GM23338 (cell line): ENCODE measurements at regions not wholly inside any gene's neighbourhood (a gene's known extent, or its start where the extent isn't known, plus 50 kb on each side); places are given as distances from the start of the nearest gene placed in this dataset.

Experiments used
- ATAC-seq: fragments of 200-7000 bp; cut with Tn5 transposase; 3 replicates; pipeline ENCODE4 v1.9.1; 2020
- DNase-seq: peaks from one replicate; pipeline ENCODE4 v3.0.0-alpha.2; 2015; ENCODE audit warnings: low spot score
- H2AFZ ChIP-seq: fragments of 200-600 bp; sonication (generic); 2 replicates; pipeline ENCODE4 v1.8.0; 2016; ENCODE audit warnings: antibody characterized with exemption, mild to moderate bottlenecking, moderate library complexity
- H3F3A ChIP-seq: fragments of 200-600 bp; sonication (generic); replicated peaks from 2 replicates; pipeline ENCODE4 v1.8.0; 2017; ENCODE audit warnings: antibody characterized with exemption, mixed run types, low read depth
- H3K27ac ChIP-seq: fragments of 200-600 bp; sonication (generic); 2 replicates; pipeline ENCODE4 v1.6.1; 2016; ENCODE audit warnings: low read depth
- H3K27me3 ChIP-seq: fragments of 200-600 bp; sonication (generic); 2 replicates; pipeline ENCODE4 v1.8.0; 2016; ENCODE audit warnings: mild to moderate bottlenecking, mixed run types, moderate library complexity; ENCODE audit not compliant: insufficient read depth
- H3K36me3 ChIP-seq: fragments of 200-600 bp; sonication (generic); 2 replicates; pipeline ENCODE4 v1.8.0; 2016; ENCODE audit warnings: mild to moderate bottlenecking; ENCODE audit not compliant: insufficient read depth
- H3K4me1 ChIP-seq: fragments of 200-600 bp; sonication (generic); 2 replicates; pipeline ENCODE4 v1.8.0; 2016; ENCODE audit warnings: mild to moderate bottlenecking, moderate library complexity; ENCODE audit not compliant: insufficient read depth
- H3K4me2 ChIP-seq: fragments of 200-600 bp; sonication (generic); 2 replicates; pipeline ENCODE4 v1.7.1; 2017; ENCODE audit warnings: mixed run types
- H3K4me3 ChIP-seq: fragments of 200-600 bp; sonication (generic); 2 replicates; pipeline ENCODE4 v1.6.1; 2016; ENCODE audit warnings: mixed run types
- H3K79me2 ChIP-seq: fragments of 200-600 bp; sonication (generic); replicated peaks from 2 replicates; pipeline ENCODE4 v1.8.0; 2017; ENCODE audit warnings: mild to moderate bottlenecking; ENCODE audit not compliant: insufficient read depth
- H3K9me2 ChIP-seq: fragments of 200-600 bp; sonication (generic); 2 replicates; pipeline ENCODE4 v1.8.0; 2017; ENCODE audit not compliant: insufficient read depth
- H4K20me1 ChIP-seq: fragments of 200-600 bp; sonication (generic); replicated peaks from 2 replicates; pipeline ENCODE4 v1.8.0; 2017; ENCODE audit warnings: mild to moderate bottlenecking; ENCODE audit not compliant: insufficient read depth
- H3K27ac Mint-ChIP-seq: 2 replicates; pipeline ENCODE4 v1.8.0; 2020; ENCODE audit warnings: inconsistent platforms, mild to moderate bottlenecking, moderate library complexity, mixed read lengths
- H3K27me3 Mint-ChIP-seq: 3 replicates; pipeline ENCODE4 v1.8.0; 2022; ENCODE audit warnings: low read depth, mild to moderate bottlenecking, moderate library complexity, mixed read lengths, inconsistent platforms; ENCODE audit not compliant: insufficient read depth, poor library complexity
- H3K36me3 Mint-ChIP-seq: 3 replicates; pipeline ENCODE4 v1.8.0; 2021; ENCODE audit warnings: low read depth, mild to moderate bottlenecking, inconsistent platforms, moderate library complexity, mixed read lengths
- H3K4me1 Mint-ChIP-seq: 3 replicates; pipeline ENCODE4 v1.8.0; 2020; ENCODE audit warnings: mild to moderate bottlenecking, inconsistent platforms, mixed read lengths
- H3K4me3 Mint-ChIP-seq: 3 replicates; pipeline ENCODE4 v1.8.0; 2021; ENCODE audit warnings: moderate library complexity, mild to moderate bottlenecking, inconsistent platforms, mixed read lengths
- H3K9me3 Mint-ChIP-seq: 3 replicates; pipeline ENCODE4 v1.8.0; 2020; ENCODE audit warnings: moderate library complexity, mild to moderate bottlenecking, inconsistent platforms, mixed read lengths
- CREB1 ChIP-seq: fragments of 250-450 bp; sonication (Bioruptor Pico); IDR thresholded peaks from 2 replicates; pipeline ENCODE4 v1.5.0; 2020; ENCODE audit warnings: low read depth, mild to moderate bottlenecking, moderate library complexity
- EZH2 ChIP-seq: fragments of 200-600 bp; sonication (generic); IDR thresholded peaks from one replicate; pipeline ENCODE4 v1.8.0; 2017; ENCODE audit warnings: antibody characterized with exemption, mild to moderate bottlenecking, low read depth; ENCODE audit not compliant: unreplicated experiment
- EZH2phosphoT487 ChIP-seq: fragments of 200-600 bp; sonication (generic); IDR thresholded peaks from one replicate; pipeline ENCODE4 v1.8.1; 2018; ENCODE audit warnings: antibody characterized with exemption; ENCODE audit not compliant: unreplicated experiment
- JUNB ChIP-seq: IDR thresholded peaks from one replicate; pipeline ENCODE4 v1.6.1; 2016; ENCODE audit warnings: antibody characterized with exemption; ENCODE audit not compliant: unreplicated experiment
- POLR2AphosphoS5 ChIP-seq: IDR thresholded peaks from 2 replicates; pipeline ENCODE4 v1.6.1; 2016; ENCODE audit warnings: antibody characterized with exemption, low read depth
- STAT1 ChIP-seq: IDR thresholded peaks from one replicate; pipeline ENCODE4 v1.6.1; 2016; ENCODE audit warnings: antibody characterized with exemption; ENCODE audit not compliant: unreplicated experiment
- ZNF331 ChIP-seq: fragments of 250-450 bp; sonication (Bioruptor Pico); IDR thresholded peaks from 2 replicates; pipeline ENCODE4 v1.5.0; 2020; ENCODE audit warnings: low read depth, mild to moderate bottlenecking, moderate library complexity
- TF ChIP-seq, protein P1 (sequence below): IDR thresholded peaks from one replicate; pipeline ENCODE4 v1.6.1; 2018; ENCODE audit warnings: antibody characterized with exemption; ENCODE audit not compliant: unreplicated experiment
- TF ChIP-seq, protein P2 (sequence below): IDR thresholded peaks from 2 replicates; pipeline ENCODE4 v1.6.1; 2016; ENCODE audit warnings: antibody characterized with exemption
- TF ChIP-seq, protein P3 (sequence below), 2 experiments: fragments of 200-600 bp in 1 of 2; sonication (generic) in 1 of 2; conservative IDR thresholded peaks; 2 replicates each; pipeline versions ENCODE4 v1.5.1 to v1.6.1; 2016 to 2017; ENCODE audit warnings: antibody characterized with exemption in 2 of 2, low read depth in 2 of 2, mild to moderate bottlenecking in 2 of 2, moderate library complexity in 1 of 2

DNA sequence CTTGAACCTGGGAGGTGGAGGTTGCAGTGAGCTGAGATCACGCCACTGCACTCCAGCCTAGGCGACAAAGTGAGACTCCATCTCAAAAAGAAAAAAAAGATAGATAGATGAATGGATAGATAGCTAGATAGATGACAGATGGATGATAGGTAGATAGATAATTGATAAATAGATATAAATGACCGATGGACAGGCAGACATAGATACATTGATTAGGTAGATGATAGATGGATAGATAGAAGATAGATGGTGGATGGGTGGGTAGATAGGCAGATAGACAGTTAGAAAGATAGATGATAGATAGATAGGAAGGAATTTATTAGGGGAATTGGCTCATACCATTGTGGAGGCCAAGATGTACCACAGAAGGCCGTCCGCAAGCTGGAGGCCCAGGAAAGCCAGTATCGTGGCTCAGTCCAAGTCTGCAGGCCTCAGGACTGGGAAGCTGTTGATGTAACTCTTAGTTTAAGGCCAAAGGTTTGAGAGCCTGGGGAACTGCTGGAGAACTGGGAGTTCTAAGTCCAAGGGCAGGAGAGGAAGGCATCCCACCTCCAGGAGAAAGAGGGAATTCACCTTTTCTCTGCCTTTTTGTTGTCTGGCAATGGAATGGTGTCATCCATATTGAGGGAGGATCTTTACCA, 156.1 kb downstream of the SEC14L1 start:
- ATAC-seq (no peak), DNase-seq (no peak)
- Histone ChIP-seq H3K4me2 (no peak overlapping the region), H3K9me2 (no peaks in the 10 kb centered on the region), H3K4me3 (no peak overlapping the region), H4K20me1 (peaks cover 5% of the 10 kb centered on the region), H3K27ac (no peak overlapping the region), H3K36me3 (no peaks in the 10 kb centered on the region), H3K4me1 (no peaks in the 10 kb centered on the region), H3F3A (no peaks in the 10 kb centered on the region), H3K27me3 (no peaks in the 10 kb centered on the region), H3K79me2 (peaks cover 3% of the 10 kb centered on the region; the same call in 1 of the 2 replicates), H2AFZ (no peak overlapping the region)
- peaks cover 18% of the 10 kb centered on the region; the same call in 2 of the 3 replicates for H3K36me3 Mint-ChIP-seq
- TF ChIP-seq STAT1 (no peak), ZNF331 (CRISPR knock-in tag) (no peak), EZH2phosphoT487 (no peak), POLR2AphosphoS5 (no peak), JUNB (no peak)
- TF ChIP-seq, protein P1, sequence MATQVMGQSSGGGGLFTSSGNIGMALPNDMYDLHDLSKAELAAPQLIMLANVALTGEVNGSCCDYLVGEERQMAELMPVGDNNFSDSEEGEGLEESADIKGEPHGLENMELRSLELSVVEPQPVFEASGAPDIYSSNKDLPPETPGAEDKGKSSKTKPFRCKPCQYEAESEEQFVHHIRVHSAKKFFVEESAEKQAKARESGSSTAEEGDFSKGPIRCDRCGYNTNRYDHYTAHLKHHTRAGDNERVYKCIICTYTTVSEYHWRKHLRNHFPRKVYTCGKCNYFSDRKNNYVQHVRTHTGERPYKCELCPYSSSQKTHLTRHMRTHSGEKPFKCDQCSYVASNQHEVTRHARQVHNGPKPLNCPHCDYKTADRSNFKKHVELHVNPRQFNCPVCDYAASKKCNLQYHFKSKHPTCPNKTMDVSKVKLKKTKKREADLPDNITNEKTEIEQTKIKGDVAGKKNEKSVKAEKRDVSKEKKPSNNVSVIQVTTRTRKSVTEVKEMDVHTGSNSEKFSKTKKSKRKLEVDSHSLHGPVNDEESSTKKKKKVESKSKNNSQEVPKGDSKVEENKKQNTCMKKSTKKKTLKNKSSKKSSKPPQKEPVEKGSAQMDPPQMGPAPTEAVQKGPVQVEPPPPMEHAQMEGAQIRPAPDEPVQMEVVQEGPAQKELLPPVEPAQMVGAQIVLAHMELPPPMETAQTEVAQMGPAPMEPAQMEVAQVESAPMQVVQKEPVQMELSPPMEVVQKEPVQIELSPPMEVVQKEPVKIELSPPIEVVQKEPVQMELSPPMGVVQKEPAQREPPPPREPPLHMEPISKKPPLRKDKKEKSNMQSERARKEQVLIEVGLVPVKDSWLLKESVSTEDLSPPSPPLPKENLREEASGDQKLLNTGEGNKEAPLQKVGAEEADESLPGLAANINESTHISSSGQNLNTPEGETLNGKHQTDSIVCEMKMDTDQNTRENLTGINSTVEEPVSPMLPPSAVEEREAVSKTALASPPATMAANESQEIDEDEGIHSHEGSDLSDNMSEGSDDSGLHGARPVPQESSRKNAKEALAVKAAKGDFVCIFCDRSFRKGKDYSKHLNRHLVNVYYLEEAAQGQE, result no peak
- TF ChIP-seq, protein P2, sequence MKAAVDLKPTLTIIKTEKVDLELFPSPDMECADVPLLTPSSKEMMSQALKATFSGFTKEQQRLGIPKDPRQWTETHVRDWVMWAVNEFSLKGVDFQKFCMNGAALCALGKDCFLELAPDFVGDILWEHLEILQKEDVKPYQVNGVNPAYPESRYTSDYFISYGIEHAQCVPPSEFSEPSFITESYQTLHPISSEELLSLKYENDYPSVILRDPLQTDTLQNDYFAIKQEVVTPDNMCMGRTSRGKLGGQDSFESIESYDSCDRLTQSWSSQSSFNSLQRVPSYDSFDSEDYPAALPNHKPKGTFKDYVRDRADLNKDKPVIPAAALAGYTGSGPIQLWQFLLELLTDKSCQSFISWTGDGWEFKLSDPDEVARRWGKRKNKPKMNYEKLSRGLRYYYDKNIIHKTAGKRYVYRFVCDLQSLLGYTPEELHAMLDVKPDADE, result no peak
- H3K4me1 Mint-ChIP-seq, result peaks cover 7% of the 10 kb centered on the region
- no peak overlapping the region for H3K4me3 Mint-ChIP-seq
- peaks cover 6% of the 10 kb centered on the region for H3K27me3 Mint-ChIP-seq
- H3K27ac Mint-ChIP-seq, result no peak overlapping the region
- no peaks in the 10 kb centered on the region; the same call in 1 of the 3 replicates for H3K9me3 Mint-ChIP-seq

DNA sequence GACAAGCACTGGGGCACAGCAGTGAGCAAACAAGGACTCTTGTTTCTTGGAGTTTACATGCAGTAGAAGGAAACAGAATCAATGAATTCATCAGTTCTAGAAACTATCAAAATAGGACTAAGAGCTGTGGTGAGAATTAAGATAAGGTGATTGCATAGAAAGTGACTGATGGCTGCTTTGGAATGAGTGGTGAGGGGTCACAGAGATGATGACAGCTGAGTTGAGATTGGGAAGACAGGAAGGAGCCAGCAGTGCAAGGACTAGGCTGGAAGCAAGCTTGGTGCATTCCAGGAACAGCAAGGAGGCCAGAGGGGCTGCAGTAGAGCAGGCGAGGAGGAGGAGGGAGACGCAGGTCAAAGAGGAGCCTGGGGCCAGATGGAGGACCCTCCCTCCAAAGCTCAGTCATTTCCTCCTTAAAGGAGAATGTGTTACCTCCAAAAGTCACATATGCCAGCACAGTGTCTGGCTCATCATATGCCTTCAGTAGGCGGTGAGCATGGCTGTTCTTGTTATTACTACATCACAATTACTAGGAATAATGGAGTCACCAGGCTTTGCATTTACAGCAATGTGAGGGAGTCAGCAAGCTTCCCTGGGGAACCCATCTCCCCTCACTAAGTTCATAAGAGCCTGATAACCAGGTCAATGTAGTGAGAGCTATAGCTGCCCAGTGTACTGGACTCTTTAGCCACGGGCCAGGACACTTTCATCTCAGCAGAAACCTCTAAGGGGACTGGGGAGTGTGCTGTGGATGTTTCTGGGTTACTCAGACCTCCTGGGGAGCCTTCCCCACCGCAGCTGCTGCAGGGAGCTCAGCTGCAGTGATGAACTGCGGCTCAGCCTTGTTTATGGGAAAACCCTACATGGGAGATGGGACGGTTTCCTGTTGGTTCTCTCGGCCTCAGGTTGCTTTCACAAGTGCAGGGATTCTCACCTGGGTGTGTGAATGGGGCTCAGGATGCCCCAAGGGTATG, 157.2 kb downstream of the SEC14L1 start:
- no peak overlapping the region for H3K4me3 ChIP-seq
- Mint-ChIP-seq H3K4me3 (no peak overlapping the region; the same call in 2 of the 3 replicates), H3K27me3 (peaks cover 6% of the 10 kb centered on the region), H3K9me3 (no peaks in the 10 kb centered on the region; the same call in 2 of the 3 replicates), H3K4me1 (peaks cover 7% of the 10 kb centered on the region), H3K27ac (no peak overlapping the region), H3K36me3 (peaks cover 18% of the 10 kb centered on the region; the same call in 2 of the 3 replicates)
- H3K4me1 ChIP-seq, result no peaks in the 10 kb centered on the region
- H4K20me1 ChIP-seq, result peaks cover 10% of the 10 kb centered on the region
- no peak overlapping the region for H3K27ac ChIP-seq
- H3K27me3 ChIP-seq, result no peaks in the 10 kb centered on the region
- H2AFZ ChIP-seq, result no peak overlapping the region
- DNase-seq, result no peak
- H3K4me2 ChIP-seq, result no peak overlapping the region
- H3K9me2 ChIP-seq, result no peaks in the 10 kb centered on the region
- no peaks in the 10 kb centered on the region for H3F3A ChIP-seq
- H3K79me2 ChIP-seq, result peaks cover 3% of the 10 kb centered on the region; the same call in 1 of the 2 replicates
- ATAC-seq, result no peak
- H3K36me3 ChIP-seq, result no peaks in the 10 kb centered on the region
- no peak for TF ChIP-seq CREB1 (CRISPR knock-in tag)
- TF ChIP-seq POLR2AphosphoS5, result no peak
- no peak for TF ChIP-seq ZNF331 (CRISPR knock-in tag)
- TF ChIP-seq, protein P3, sequence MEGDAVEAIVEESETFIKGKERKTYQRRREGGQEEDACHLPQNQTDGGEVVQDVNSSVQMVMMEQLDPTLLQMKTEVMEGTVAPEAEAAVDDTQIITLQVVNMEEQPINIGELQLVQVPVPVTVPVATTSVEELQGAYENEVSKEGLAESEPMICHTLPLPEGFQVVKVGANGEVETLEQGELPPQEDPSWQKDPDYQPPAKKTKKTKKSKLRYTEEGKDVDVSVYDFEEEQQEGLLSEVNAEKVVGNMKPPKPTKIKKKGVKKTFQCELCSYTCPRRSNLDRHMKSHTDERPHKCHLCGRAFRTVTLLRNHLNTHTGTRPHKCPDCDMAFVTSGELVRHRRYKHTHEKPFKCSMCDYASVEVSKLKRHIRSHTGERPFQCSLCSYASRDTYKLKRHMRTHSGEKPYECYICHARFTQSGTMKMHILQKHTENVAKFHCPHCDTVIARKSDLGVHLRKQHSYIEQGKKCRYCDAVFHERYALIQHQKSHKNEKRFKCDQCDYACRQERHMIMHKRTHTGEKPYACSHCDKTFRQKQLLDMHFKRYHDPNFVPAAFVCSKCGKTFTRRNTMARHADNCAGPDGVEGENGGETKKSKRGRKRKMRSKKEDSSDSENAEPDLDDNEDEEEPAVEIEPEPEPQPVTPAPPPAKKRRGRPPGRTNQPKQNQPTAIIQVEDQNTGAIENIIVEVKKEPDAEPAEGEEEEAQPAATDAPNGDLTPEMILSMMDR (conservative IDR thresholded peaks at IDR 0.05; ENCODE audit: low read depth in 2 of 2), result no peak
- TF ChIP-seq, protein P1, result no peak
- TF ChIP-seq EZH2, result no peak
